ENCODE measurements at regions not wholly inside any gene's neighbourhood (a gene's known extent, or its start where the extent isn't known, plus 50 kb on each side); places are given as distances from the start of the nearest gene placed in this dataset.

DNA sequence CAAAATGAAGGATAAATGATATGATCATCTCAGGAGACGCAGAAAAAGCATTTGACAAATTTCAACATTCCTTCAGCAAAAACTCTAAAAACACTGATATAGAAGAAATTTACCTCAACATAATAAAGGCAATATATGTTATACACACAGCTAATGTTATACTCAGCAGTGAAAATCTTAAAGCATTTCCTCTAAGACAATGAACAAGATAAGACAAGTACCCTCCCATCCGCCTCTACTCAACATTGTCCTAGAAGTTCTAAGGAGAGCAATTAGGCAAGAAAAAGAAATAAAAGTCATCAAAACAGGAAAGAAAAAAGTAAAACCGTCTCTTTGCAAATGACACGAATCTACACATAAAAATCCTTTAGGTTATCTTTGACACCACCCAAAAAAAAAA is 1432.8 kb downstream of the CDH11 start:
- no peak overlapping the region for H3K4me3 ChIP-seq (ENCODE audit: low read depth, low read length)
- no peak for TF ChIP-seq CTCF (IDR thresholded peaks at IDR 0.05; ENCODE audit: borderline replicate concordance, insufficient read depth, low read depth, low read length)

DNA sequence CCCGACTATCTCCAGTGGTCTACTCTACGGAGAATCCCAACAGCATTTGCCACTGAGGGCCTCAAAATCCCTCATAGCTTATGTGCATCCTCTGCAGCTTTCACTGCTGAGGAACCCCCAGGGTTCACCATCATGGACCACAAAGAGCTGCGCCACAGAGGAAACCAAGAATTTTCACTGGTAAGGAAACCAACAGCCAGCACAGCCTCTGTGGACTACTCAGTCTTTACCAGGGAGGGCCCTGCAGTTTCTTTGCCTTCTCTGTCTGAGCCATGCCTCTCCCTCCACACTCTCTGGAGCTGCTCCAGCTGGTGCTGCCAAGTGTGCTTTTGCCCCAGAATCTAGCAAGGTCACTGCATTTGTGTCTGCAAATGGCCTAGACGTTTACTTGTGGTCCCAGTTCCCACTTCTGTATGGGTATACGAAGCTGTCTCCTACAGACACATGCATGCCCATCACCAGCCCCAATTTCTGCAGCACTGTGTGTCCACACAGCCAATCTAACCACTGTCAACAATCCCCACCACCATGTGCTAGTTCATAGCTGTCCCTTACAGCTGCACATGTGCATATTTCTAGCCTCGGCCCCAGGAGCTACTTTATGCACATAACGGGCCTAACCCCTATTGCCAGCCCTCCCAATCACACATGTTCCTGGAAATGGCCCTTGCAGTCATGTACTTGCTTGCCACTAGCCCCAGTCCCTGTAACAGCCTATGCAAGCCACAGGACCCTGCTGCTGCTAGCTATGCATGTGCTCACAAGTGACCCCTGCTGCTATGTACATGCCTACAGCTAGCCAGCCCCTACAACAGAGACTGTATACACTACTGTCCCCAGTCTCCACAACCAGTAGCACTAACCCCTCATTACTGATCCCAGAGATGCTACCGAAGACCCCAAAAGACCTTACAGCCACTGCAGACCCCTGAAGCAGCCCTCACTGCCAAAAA is 1437.4 kb downstream of the CDH11 start:
- no peak overlapping the region for H3K4me3 ChIP-seq (ENCODE audit: low read depth, low read length)
- no peak for TF ChIP-seq CTCF (IDR thresholded peaks at IDR 0.05; ENCODE audit: borderline replicate concordance, insufficient read depth, low read depth, low read length)

DNA sequence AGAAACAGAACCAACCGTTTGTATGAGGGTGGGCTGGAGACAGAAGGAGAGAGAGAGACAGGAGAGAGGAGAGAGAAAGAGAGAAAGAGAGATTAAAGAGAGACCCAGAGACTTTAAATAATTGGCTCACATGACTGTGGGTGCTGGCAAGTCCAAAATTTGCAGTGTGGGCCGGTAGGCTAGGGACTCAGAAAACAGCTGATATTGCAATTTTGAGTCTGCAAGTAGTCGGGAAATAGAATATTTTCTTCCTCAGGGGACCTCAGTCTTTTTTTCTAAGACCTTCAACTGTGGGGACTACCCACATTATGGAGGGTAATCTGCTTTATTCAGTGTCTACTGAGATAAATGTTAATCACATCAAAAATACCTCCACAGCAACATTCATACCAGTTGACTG is 1439.0 kb downstream of the CDH11 start:
- TF ChIP-seq CTCF (IDR thresholded peaks at IDR 0.05; ENCODE audit: borderline replicate concordance, insufficient read depth, low read depth, low read length) = no peak
- H3K4me3 ChIP-seq (ENCODE audit: low read depth, low read length) = no peak overlapping the region

GRCh38 chr16:63672493-63672892 is 1449.4 kb downstream of the CDH11 start:
- no peak overlapping the region for H3K4me3 ChIP-seq (ENCODE audit: low read depth, low read length)
- TF ChIP-seq CTCF (IDR thresholded peaks at IDR 0.05; ENCODE audit: borderline replicate concordance, insufficient read depth, low read depth, low read length) = no peak

GRCh38 chr16:63663155-63663554 is 1458.7 kb downstream of the CDH11 start:
- no peak for TF ChIP-seq CTCF (IDR thresholded peaks at IDR 0.05; ENCODE audit: borderline replicate concordance, insufficient read depth, low read depth, low read length)
- no peak overlapping the region for H3K4me3 ChIP-seq (ENCODE audit: low read depth, low read length)

GRCh38 chr16:63655846-63656245 is 1466.0 kb downstream of the CDH11 start:
- TF ChIP-seq CTCF (IDR thresholded peaks at IDR 0.05; ENCODE audit: borderline replicate concordance, insufficient read depth, low read depth, low read length) = no peak
- no peak overlapping the region for H3K4me3 ChIP-seq (ENCODE audit: low read depth, low read length)

Measured in GM12875 (cell line).